ENCODE measurements at regions not wholly inside any gene's neighbourhood (a gene's known extent, or its start where the extent isn't known, plus 50 kb on each side); places are given as distances from the start of the nearest gene placed in this dataset.

DNA sequence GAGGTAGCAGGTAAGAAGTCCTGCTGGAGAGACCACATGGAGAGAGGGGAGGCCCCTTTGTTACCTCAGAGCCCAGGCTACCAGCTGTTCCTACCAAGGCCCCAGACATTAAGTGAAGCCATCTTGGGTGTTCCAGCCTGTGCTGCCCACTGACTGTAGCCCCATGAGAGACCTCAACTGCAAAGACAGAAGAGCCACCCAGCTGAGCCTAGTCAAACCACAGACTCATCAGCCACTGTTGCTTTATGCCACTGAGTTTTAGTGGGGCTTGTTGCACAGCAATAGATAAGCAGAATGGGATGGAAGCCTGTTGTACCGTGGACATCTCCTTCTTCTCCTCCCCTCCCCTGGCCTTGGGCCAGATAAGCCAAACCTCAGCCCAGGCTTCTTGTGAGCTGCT, 83.9 kb downstream of the ADRA2C start:
- TF ChIP-seq, protein P1, sequence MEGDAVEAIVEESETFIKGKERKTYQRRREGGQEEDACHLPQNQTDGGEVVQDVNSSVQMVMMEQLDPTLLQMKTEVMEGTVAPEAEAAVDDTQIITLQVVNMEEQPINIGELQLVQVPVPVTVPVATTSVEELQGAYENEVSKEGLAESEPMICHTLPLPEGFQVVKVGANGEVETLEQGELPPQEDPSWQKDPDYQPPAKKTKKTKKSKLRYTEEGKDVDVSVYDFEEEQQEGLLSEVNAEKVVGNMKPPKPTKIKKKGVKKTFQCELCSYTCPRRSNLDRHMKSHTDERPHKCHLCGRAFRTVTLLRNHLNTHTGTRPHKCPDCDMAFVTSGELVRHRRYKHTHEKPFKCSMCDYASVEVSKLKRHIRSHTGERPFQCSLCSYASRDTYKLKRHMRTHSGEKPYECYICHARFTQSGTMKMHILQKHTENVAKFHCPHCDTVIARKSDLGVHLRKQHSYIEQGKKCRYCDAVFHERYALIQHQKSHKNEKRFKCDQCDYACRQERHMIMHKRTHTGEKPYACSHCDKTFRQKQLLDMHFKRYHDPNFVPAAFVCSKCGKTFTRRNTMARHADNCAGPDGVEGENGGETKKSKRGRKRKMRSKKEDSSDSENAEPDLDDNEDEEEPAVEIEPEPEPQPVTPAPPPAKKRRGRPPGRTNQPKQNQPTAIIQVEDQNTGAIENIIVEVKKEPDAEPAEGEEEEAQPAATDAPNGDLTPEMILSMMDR (IDR thresholded peaks at IDR 0.05 in 2 of 3, conservative IDR thresholded peaks at IDR 0.05 in 1 of 3; ENCODE audit: insufficient read depth in 2 of 3, low read depth in 1 of 3, low read length in 3 of 3) = no peak
- TF ChIP-seq MTA2 (IDR thresholded peaks at IDR 0.05; ENCODE audit: low read depth) (no peak), POLR2AphosphoS5 (IDR thresholded peaks at IDR 0.05; ENCODE audit: control insufficient read depth, insufficient read depth, low read depth, low read length) (no peak), POLR2A (conservative IDR thresholded peaks at IDR 0.05) (no peak)
- TF ChIP-seq, protein P2, sequence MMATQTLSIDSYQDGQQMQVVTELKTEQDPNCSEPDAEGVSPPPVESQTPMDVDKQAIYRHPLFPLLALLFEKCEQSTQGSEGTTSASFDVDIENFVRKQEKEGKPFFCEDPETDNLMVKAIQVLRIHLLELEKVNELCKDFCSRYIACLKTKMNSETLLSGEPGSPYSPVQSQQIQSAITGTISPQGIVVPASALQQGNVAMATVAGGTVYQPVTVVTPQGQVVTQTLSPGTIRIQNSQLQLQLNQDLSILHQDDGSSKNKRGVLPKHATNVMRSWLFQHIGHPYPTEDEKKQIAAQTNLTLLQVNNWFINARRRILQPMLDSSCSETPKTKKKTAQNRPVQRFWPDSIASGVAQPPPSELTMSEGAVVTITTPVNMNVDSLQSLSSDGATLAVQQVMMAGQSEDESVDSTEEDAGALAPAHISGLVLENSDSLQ (IDR thresholded peaks at IDR 0.05) = no peak

Data from K562 (cell line).